ENCODE measurements at regions not wholly inside any gene's neighbourhood (a gene's known extent, or its start where the extent isn't known, plus 50 kb on each side); places are given as distances from the start of the nearest gene placed in this dataset.

DNA sequence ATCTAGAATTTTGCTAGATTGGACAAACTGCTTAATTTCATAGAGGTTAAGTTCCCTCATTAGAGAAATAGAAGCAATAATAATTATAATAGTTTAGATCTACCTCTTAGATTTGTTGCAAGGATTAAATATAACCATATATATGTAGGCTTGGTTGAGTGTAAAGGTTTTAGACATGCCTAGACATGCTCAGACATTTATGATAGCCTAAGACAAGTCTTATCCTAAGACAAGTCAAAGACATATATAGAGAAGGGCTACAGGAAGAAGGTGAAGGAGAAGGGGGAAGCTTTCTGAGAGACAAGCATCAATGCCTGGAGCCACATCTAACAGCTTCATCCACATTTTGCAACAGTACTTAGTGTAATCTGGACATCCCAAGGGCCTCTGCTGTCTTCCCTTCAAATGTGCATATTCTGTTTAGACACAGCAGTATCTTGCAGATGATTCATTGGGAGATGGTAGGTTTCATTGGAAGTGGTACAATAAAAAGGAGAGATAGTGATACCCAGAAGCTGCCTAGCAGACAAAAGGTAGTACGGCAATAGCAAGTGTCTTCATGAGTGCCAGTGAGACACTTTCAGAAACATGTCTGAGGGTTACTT lies 146.5 kb downstream of the HGF start:
- TF ChIP-seq, protein P1, sequence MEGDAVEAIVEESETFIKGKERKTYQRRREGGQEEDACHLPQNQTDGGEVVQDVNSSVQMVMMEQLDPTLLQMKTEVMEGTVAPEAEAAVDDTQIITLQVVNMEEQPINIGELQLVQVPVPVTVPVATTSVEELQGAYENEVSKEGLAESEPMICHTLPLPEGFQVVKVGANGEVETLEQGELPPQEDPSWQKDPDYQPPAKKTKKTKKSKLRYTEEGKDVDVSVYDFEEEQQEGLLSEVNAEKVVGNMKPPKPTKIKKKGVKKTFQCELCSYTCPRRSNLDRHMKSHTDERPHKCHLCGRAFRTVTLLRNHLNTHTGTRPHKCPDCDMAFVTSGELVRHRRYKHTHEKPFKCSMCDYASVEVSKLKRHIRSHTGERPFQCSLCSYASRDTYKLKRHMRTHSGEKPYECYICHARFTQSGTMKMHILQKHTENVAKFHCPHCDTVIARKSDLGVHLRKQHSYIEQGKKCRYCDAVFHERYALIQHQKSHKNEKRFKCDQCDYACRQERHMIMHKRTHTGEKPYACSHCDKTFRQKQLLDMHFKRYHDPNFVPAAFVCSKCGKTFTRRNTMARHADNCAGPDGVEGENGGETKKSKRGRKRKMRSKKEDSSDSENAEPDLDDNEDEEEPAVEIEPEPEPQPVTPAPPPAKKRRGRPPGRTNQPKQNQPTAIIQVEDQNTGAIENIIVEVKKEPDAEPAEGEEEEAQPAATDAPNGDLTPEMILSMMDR (IDR thresholded peaks at IDR 0.05; ENCODE audit: control insufficient read depth, insufficient read depth, low read depth, low read length, missing control alignments): no peak
- no peak for DNase-seq (ENCODE audit: low read depth)
- no peak overlapping the region for H3K4me3 ChIP-seq (ENCODE audit: control insufficient read depth, low read depth, low read length)

DNA sequence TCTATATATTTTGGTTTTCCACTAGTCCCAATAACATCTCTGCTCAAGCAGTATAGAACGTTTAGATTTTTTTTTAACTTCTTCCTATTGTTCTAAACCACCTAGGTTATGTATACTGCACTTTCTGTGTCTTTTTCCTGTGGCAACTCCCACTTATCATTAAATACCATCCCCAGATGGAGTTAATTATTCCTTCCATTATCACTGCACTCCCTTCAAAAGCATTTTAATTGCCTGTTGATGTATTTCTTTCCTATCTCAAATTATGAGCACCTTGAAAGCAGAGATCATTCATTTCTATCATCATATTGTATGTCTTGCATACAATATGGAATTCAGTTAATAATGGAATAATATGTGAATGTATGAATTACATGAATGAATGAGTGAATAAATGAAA lies 148.0 kb downstream of the HGF start:
- H3K4me3 ChIP-seq (ENCODE audit: control insufficient read depth, low read depth, low read length): no peak overlapping the region
- TF ChIP-seq, protein P1 (IDR thresholded peaks at IDR 0.05; ENCODE audit: control insufficient read depth, insufficient read depth, low read depth, low read length, missing control alignments): no peak
- no peak for DNase-seq (ENCODE audit: low read depth)

DNA sequence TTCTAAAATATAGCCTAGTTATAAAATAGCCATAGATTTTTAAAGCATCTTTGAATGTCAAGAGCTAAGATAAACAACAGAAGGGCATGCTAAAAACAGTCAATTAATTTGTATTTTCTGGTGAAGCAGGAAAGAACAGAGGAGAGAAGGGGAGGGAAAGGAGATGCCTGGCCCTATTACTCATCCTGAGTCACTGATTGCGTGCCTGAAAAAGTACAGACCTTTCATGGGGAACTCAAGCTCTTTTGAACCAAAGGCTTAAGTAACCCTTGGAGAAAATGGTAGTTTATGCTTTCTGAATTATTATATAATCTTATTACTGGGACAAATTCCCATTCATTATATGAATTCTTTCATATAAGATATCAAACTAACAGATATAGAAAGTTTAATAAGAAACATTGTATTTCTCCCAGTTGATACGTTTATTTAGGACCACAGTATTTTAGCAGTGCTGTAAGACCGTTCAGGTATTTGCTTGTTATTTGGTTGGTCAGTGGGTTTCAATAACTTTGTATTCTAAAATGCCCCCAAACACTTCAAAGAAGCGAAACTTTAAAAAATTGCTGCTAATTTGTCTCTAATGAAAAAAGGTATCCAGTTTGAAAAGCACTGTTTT lies 151.3 kb downstream of the HGF start:
- H3K4me3 ChIP-seq (ENCODE audit: control insufficient read depth, low read depth, low read length): no peak overlapping the region
- no peak for DNase-seq (ENCODE audit: low read depth)
- TF ChIP-seq, protein P1 (IDR thresholded peaks at IDR 0.05; ENCODE audit: control insufficient read depth, insufficient read depth, low read depth, low read length, missing control alignments): no peak

DNA sequence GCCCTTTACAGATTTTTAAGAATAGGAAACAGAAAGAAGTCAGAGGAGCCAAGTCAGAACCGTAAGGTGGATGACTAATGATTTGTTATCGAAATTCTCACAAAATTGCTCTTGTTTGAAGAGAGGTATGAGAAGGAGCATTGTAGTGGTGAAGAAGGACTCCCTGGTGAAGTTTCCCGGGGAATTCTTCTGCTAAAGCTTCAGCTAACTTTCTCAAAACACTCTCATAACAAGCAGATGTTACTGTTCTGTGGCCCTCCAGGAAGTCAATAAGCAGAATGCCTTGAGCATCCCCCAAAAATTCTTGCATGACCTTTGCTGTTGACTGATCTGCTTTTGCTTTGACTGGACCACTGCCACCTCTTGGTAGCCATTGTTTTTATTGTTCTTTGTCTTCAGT lies 152.9 kb downstream of the HGF start:
- H3K4me3 ChIP-seq (ENCODE audit: control insufficient read depth, low read depth, low read length): no peak overlapping the region
- TF ChIP-seq, protein P1 (IDR thresholded peaks at IDR 0.05; ENCODE audit: control insufficient read depth, insufficient read depth, low read depth, low read length, missing control alignments): no peak
- no peak for DNase-seq (ENCODE audit: low read depth)

DNA sequence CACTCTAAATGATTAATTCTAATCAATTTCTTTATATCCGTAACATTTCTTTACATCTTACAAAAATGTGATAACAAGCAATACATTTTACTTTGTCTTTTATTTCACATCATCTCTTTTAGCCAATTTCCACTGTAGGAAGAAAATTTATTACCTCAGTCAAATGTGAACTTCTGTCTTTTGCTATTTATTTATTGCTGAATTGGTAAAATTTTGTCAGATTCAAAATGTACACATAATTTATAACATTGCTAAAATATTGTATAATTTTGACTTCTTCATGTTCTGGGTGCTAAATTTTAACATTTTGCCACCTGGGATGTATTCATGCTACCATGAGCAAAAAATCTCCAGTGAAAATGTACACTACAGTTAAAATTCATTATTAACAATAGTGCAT lies 158.0 kb downstream of the HGF start:
- no peak overlapping the region for H3K4me3 ChIP-seq (ENCODE audit: control insufficient read depth, low read depth, low read length)
- TF ChIP-seq, protein P1 (IDR thresholded peaks at IDR 0.05; ENCODE audit: control insufficient read depth, insufficient read depth, low read depth, low read length, missing control alignments): no peak
- no peak for DNase-seq (ENCODE audit: low read depth)

DNA sequence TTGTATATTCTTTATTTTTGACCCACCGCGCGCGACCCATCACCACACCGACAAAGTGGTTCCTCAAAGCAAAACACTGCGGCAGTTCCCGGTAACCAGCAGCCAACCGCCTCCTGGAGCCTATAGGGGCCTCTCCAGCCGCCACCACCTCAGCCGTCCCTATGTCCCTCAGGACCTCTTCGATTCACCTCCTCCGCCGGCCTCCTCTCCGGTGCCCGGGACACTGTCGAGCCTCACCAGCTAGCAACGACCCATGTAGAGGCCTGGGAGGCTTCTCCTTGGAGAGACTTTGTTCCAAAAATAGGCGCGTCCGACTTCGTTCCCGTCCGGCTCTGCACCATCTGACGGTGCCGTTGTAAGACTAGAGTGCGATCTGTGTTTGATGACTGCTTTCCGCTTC lies 158.8 kb downstream of the HGF start:
- no peak overlapping the region for H3K4me3 ChIP-seq (ENCODE audit: control insufficient read depth, low read depth, low read length)
- no peak for DNase-seq (ENCODE audit: low read depth)
- TF ChIP-seq, protein P1 (IDR thresholded peaks at IDR 0.05; ENCODE audit: control insufficient read depth, insufficient read depth, low read depth, low read length, missing control alignments): no peak
